Suprapubic skin (tissue), 4 donors: ENCODE measurements at regions not wholly inside any gene's neighbourhood (a gene's known extent, or its start where the extent isn't known, plus 50 kb on each side); places are given as distances from the start of the nearest gene placed in this dataset.
"Not testable (repeated sequence)": the region's sequence is repeated elsewhere in the genome, so short reads cannot be mapped to it uniquely, and the experiment has no call there.

Experiments used
- EP300 ChIP-seq: sonication (generic); formaldehyde crosslinking; IDR thresholded peaks from one replicate; pipeline ENCODE4 v1.6.1; 2017; ENCODE audit warnings: antibody characterized with exemption
- POLR2A ChIP-seq, 2 donors: fragments of 450-650 bp; IDR thresholded peaks; one replicate each; pipeline ENCODE4 v1.6.1; 2017; ENCODE audit warnings: antibody characterized with exemption in 2 of 2, mild to moderate bottlenecking in 2 of 2, moderate library complexity in 2 of 2
- POLR2AphosphoS5 ChIP-seq, 3 donors: sonication (generic); formaldehyde crosslinking; IDR thresholded peaks; one replicate each; pipeline ENCODE4 v1.6.1; 2017; ENCODE audit warnings: antibody characterized with exemption in 3 of 3
- TF ChIP-seq, protein P1 (sequence below), 2 donors: fragments of 200-600 bp in 1 of 2; fragments of 450-650 bp in 1 of 2; sonication (generic) in 1 of 2; IDR thresholded peaks; one replicate each; pipeline ENCODE4 v1.5.1; 2016 to 2019; ENCODE audit warnings: antibody characterized with exemption in 2 of 2, mild to moderate bottlenecking in 1 of 2, moderate library complexity in 1 of 2

DNA sequence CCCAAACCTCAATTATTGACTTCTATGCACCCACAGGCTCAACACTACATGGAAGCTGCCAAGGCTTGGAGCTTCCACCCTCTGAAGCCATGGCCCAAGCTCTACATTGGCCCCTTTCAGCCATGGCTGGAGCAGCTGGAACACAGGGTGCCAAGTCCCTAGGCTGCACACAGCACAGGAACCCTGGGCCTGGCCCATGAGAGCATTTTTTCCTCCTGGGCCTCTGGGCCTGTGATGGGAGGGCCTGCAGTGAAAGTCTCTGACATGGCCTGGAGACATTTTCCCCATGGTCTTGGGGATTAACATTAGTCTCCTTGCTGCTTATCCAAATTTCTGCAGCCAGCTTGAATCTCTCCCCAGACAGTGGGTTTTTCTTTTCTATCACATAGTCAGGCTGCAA lies 100.6 kb upstream of the NAV2 start:
- TF ChIP-seq, protein P1, sequence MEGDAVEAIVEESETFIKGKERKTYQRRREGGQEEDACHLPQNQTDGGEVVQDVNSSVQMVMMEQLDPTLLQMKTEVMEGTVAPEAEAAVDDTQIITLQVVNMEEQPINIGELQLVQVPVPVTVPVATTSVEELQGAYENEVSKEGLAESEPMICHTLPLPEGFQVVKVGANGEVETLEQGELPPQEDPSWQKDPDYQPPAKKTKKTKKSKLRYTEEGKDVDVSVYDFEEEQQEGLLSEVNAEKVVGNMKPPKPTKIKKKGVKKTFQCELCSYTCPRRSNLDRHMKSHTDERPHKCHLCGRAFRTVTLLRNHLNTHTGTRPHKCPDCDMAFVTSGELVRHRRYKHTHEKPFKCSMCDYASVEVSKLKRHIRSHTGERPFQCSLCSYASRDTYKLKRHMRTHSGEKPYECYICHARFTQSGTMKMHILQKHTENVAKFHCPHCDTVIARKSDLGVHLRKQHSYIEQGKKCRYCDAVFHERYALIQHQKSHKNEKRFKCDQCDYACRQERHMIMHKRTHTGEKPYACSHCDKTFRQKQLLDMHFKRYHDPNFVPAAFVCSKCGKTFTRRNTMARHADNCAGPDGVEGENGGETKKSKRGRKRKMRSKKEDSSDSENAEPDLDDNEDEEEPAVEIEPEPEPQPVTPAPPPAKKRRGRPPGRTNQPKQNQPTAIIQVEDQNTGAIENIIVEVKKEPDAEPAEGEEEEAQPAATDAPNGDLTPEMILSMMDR (IDR thresholded peaks at IDR 0.05) = not testable (repeated sequence)
- not testable (repeated sequence) for TF ChIP-seq POLR2A (IDR thresholded peaks at IDR 0.05); POLR2AphosphoS5 (IDR thresholded peaks at IDR 0.05); EP300
